ENCODE measurements at regions not wholly inside any gene's neighbourhood (a gene's known extent, or its start where the extent isn't known, plus 50 kb on each side); places are given as distances from the start of the nearest gene placed in this dataset.

- ChIA-PET POLR2A (no interaction called here), CTCF (interaction anchor here (0.5 kb wide), 1 partner anchor 225 kb away, joined by 5 read pairs; no protein-coding TSS in a partner anchor)
- Histone ChIP-seq H3K36me3 (ENCODE audit: control insufficient read depth, insufficient read depth, low read length) (no peaks in the 10 kb centered on the region), H3K4me1 (ENCODE audit: control insufficient read depth, insufficient read depth, low read length) (no peaks in the 10 kb centered on the region), H3K4me3 (ENCODE audit: low read depth in 2 of 2, low read length in 2 of 2) (no peak overlapping the region), H3K27me3 (ENCODE audit: control insufficient read depth, insufficient read depth, low read length) (no peaks in the 10 kb centered on the region), H3K27ac (ENCODE audit: low read length) (no peak overlapping the region), H3K9me3 (ENCODE audit: control insufficient read depth, insufficient read depth, low read depth, low read length) (no peaks in the 10 kb centered on the region)
- DNase-seq (ENCODE audit: low read depth, low spot score), result no peak
- no TSS peak for BruUV-seq (replicated peaks)
- in situ Hi-C loops (cut with HindIII; ENCODE audit: low pct_unique_long_range_greater_than_20kb, low sequenced_read_pairs), result no loop called here
- ATAC-seq, result no peak
- intact Hi-C loops (cut with micrococcal nuclease; ENCODE audit: unreplicated experiment), result no loop called here
- TF ChIP-seq POLR2AphosphoS5 (IDR thresholded peaks at IDR 0.05; ENCODE audit: low read depth, low read length), result no peak
- no peak for TF ChIP-seq SIN3A (IDR thresholded peaks at IDR 0.05; ENCODE audit: borderline replicate concordance, insufficient read depth, low read depth, low read length)
- TF ChIP-seq, protein P1, sequence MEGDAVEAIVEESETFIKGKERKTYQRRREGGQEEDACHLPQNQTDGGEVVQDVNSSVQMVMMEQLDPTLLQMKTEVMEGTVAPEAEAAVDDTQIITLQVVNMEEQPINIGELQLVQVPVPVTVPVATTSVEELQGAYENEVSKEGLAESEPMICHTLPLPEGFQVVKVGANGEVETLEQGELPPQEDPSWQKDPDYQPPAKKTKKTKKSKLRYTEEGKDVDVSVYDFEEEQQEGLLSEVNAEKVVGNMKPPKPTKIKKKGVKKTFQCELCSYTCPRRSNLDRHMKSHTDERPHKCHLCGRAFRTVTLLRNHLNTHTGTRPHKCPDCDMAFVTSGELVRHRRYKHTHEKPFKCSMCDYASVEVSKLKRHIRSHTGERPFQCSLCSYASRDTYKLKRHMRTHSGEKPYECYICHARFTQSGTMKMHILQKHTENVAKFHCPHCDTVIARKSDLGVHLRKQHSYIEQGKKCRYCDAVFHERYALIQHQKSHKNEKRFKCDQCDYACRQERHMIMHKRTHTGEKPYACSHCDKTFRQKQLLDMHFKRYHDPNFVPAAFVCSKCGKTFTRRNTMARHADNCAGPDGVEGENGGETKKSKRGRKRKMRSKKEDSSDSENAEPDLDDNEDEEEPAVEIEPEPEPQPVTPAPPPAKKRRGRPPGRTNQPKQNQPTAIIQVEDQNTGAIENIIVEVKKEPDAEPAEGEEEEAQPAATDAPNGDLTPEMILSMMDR (IDR thresholded peaks at IDR 0.05), result no peak
- no peak for TF ChIP-seq TCF7L2 (IDR thresholded peaks at IDR 0.05; ENCODE audit: low read depth, low read length)
- no peak for TF ChIP-seq REST (IDR thresholded peaks at IDR 0.05; ENCODE audit: insufficient read depth in 1 of 2, low read depth in 2 of 2, low read length in 1 of 2)
Observed at GRCh38 chr20:57108218-57108617, 158.2 kb downstream of the BMP7 start.

DNA sequence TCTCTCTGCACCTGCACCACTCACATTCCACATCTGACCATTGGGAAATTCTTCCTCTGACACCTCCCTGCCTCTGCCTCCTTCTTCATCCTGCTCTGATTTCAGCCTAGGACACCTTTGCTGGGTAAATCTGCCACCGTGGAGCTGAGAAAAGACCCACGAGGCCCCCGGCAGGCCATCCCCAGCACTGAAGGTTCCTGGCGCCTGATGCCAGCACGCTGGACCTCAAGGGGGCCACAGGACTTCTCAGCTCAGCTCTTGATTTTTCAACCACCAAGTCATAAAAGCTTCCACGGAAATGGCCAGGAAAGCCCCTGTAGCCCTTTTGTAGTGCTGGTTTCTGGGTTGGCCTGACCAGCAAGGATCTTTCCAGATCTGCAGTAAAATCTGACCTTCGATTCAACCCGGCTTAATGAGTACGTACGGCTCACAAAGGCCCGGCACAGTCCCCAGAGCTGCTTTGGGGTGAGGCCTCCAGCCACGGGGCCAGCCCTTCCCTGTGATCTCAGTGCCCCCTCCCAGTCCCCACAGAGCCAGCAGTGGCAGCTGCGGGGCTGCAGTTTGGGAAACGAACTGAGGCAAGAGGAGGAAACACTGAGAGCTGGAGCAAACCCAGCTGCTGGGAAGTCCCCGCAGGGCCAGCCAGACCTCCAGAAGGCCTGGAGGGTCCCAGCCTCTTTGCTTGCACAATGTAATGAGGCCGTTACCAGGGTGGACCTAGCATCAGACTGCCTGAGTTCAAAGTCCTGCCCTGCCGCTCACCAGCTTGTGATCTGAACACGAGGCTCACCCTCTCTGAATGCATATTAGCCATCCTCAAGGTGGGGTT, 157.5 kb downstream of the BMP7 start:
- H3K36me3 ChIP-seq (ENCODE audit: control insufficient read depth, insufficient read depth, low read length), result no peaks in the 10 kb centered on the region
- no peaks in the 10 kb centered on the region for H3K4me1 ChIP-seq (ENCODE audit: control insufficient read depth, insufficient read depth, low read length)
- H3K27me3 ChIP-seq (ENCODE audit: control insufficient read depth, insufficient read depth, low read length), result no peaks in the 10 kb centered on the region
- ChIA-PET POLR2A (no interaction called here), CTCF (interaction anchor here (0.5 kb wide), 1 partner anchor 225 kb away, joined by 5 read pairs; no protein-coding TSS in a partner anchor)
- in situ Hi-C loops (cut with HindIII; ENCODE audit: low pct_unique_long_range_greater_than_20kb, low sequenced_read_pairs), result no loop called here
- H3K27ac ChIP-seq (ENCODE audit: low read length), result no peak overlapping the region
- no peak overlapping the region for H3K4me3 ChIP-seq (ENCODE audit: low read depth in 2 of 2, low read length in 2 of 2)
- TF ChIP-seq POLR2AphosphoS5 (IDR thresholded peaks at IDR 0.05; ENCODE audit: low read depth, low read length), result no peak
- peak; percentile 48; the same call in 1 of the 2 replicates for TF ChIP-seq TCF7L2 (IDR thresholded peaks at IDR 0.05; ENCODE audit: low read depth, low read length)
- TF ChIP-seq, protein P1 (IDR thresholded peaks at IDR 0.05), result no peak
- no TSS peak for BruUV-seq (replicated peaks)
- DNase-seq (ENCODE audit: low read depth, low spot score) (no peak), ATAC-seq (peak; percentile 40; the same call in 1 of the 2 replicates)
- intact Hi-C loops (cut with micrococcal nuclease; ENCODE audit: unreplicated experiment), result no loop called here
- H3K9me3 ChIP-seq (ENCODE audit: control insufficient read depth, insufficient read depth, low read depth, low read length), result no peaks in the 10 kb centered on the region
